ENCODE measurements at regions not wholly inside any gene's neighbourhood (a gene's known extent, or its start where the extent isn't known, plus 50 kb on each side); places are given as distances from the start of the nearest gene placed in this dataset.

DNA sequence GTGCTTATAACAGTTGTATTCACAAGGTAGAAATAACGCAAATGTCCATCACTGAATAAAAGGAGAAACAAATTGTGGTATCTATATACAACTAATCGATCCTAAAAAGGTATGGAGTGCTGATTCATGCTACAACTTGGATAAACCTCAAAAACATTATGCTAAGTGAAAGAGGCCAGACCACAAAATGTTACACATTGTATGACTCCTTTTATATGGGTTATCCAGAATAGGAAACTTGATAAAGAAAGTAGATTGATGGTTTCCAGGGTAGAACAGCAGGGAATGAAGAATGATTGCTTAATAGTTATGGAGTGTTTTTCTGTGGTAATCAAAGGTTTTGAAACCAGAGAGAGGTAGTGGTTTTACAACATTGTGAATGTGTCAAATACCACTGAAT lies 432.2 kb upstream of the TRIB2 start:
- DNase-seq (ENCODE audit: low spot score), result no peak

DNA sequence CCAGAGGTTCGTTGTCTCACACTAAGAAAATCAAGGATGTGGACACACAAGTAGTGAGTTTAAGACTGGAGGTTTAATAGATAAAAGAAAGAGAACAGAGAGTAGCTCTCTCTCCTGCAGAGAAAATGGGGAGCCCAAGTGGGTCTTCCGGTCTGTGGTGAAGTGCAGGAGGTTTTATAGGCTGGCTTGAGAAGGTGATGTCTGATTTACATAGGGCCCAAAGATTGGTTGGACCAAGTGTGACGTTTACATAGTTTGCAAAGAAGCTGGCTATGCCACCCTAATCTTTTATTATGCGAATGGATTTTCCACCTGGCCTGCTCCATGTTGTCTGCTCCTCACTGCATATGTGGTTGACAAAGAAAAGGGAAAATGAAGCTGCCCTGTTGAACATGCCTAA lies 430.4 kb upstream of the TRIB2 start:
- no peak for DNase-seq (ENCODE audit: low spot score)

DNA sequence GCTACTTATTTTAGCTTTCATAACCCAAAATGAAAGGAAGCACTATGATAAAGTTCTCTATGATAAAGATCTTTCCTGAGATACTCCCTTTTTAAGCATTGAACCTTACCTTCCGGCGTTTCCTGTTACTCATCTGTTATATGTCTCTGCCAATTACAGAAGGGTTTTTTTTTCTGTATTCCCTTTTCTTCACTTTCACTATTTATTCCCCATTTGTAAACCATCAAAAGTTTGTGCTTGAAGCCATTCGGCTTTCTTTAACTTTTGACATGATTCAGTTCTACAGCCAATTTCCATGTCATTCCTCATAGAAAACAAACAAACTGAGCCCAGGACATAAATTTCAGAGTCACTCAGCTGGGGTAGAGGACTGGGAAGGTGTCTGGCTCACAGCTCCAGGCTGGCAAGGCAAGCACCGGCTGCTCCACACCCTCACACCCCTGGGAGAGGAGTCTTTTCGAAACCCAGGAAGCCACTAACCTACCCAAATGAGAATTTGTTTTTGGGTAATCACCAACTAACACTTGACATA lies 429.4 kb upstream of the TRIB2 start:
- no peak for DNase-seq (ENCODE audit: low spot score)

DNA sequence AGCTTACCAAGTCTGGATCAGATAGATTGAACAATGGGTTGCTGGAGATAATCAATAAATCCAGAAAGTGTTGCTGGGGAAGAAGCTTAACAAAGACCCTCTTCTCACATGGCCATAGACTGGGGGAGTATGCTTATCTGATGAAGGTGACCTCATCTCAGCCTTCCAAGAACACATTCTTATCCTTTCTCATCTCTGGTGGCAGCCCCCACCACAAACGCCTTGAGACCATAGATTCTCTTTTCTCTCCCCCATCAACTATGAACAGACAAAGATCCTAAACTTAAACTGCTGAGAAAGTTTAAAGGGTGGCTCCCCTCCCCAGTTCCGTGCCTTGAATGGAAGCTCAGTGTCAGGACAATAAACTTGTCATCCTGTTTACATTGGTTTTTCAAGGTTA lies 428.7 kb upstream of the TRIB2 start:
- DNase-seq (ENCODE audit: low spot score), result no peak

DNA sequence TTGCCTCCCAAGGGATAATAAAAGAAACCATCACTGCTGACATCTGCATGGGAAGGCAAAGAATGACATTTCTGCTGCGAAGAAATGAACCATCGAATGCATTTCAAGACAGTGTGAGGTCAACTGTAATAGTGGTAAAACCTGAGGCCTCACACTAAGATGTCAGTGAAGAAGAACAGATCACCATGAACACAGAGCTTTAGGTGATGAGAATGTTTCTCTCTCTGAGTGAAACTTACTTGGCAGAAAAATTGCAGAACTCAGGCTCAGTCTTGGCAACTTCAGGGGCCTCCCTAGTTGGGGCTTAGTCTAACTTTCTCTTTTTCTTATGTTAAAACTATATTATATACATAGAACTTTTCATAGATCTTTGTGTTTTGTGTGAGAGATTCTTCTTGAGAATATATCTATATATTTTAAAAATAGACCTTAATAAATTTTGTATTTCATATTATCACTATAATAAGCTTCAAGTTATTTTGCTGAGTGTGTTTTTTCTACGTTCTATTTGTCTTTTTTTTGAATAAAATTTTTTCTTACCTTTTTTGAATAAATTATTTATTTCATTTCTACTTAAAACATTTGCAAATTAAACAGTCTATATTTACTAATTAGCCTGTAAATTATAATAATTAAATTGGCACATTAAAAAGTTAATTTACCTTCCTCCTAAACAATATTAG lies 427.5 kb upstream of the TRIB2 start:
- DNase-seq (ENCODE audit: low spot score), result no peak

DNA sequence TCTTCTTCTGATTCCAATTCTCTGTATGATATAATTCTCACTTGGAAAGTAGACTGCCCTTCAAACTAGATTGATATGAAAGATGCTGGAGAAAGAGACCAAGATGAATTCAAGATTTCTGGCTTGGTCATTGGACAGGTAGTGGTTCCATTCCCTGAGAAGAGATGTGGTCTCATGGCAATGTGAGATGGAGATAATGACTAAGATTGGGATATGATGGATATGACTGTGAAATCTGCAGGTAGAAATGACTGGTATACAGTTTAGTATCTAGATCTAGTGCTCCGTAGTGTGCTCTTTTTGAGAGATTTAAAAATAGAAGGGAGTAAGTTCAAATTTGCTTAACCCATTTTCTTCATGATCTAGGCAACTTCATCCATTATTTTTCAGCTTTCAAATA lies 425.4 kb upstream of the TRIB2 start:
- DNase-seq (ENCODE audit: low spot score), result no peak

DNA sequence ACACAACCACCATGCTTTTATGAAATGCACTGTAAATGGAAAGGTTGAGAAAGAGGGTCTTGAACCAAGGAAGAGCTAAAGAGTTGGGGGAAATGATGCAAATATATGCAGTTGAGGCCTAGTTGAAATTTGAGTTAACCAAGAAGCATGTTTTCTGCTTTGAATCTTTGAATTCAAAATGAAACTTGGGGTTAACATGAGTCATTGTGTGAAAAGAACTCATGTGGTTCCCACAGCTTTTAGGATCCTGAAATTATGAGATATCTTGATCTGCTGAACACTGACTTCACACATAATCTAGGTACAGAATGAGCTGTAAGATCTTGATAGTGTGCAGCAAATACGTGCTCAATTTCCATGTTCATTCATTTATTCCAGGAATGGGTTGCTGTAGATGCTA lies 422.9 kb upstream of the TRIB2 start:
- DNase-seq (ENCODE audit: low spot score), result no peak

DNA sequence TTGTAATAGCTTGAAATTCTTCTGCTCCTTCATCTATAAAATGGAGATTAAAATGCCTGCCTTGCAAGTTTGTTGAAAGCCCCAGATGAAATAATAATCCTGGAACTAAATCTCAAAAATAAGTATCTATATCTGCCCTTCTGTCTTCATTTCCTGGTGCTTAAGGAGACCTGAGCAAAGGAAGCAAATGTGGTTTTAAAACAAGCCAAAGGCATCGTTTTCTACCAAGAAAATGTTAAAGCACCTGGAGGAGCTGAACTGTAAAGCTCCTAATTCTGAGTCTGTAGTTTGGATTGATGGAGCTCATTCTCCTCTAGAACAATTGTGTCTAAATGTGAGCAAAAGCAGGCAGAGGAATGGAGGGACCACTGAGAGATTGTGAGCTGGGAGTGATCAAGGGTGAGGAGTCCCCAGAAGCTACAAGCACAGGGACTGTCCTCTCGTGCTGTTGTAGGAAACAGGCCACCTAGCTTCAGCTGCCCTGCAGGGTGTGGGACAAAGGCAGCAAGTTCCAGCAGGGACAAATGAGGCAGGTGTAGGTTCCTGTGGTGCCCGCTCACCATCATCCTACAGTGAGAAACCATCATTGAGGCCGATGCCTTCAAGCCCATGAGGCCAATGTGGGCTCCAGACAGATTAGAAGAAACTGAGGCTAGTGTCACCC lies 420.7 kb upstream of the TRIB2 start:
- DNase-seq (ENCODE audit: low spot score), result no peak

DNA sequence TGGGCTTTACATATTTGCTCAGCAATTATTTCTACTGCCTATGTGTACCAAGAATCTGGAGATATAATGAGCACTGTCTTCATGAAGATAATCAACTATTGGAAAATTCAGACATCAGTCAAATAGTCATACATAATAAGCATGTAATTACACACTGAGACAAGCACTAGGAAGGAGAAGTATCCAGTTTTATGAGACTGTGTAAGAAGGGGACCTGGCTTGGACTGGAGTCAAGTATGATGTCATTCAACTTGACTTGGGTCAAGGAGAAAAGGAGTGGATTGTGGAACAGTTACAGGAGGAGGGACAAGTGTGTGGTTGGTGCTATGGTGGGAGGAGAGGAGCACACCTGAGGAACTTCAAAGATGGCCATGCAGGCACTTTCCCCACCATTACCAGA lies 419.8 kb upstream of the TRIB2 start:
- no peak for DNase-seq (ENCODE audit: low spot score)

DNA sequence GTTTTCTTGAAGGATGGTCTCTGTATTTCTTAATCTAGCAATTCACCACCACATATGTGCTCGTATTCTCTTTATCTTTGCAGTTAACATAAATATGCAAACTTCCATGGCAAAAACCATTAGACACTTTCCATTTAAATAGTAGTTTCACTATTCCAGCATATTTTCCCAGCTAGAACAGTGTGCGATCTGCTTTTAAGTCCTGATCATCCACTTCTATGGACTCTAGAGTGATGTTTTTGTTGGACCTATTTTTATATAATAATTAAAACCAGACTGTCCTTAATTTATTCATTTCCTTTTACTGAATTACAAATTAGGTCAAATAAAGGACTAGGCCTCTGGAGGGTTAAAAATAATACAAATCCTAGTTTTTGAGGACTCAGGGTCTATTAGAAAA lies 418.4 kb upstream of the TRIB2 start:
- DNase-seq (ENCODE audit: low spot score), result no peak

DNA sequence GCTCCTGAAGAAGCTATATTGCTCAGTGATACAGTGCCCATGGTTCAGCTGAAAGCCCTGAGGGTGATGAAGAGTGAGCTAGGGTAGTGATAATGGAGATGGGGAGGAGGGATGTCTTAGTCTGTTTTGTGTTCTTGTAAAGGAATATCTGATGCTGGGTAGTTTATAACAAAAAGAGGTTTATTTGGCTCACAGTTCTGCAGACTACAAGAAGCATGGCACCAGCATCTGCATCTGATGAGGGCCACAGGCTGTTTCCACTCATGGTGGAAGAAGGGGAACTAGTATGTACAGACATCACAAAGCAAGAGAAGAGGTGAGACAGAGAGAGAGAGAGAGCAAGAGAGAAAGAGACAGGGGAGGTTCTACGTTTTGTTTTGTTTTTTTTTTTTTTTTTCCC lies 417.3 kb upstream of the TRIB2 start:
- DNase-seq (ENCODE audit: low spot score), result no peak

DNA sequence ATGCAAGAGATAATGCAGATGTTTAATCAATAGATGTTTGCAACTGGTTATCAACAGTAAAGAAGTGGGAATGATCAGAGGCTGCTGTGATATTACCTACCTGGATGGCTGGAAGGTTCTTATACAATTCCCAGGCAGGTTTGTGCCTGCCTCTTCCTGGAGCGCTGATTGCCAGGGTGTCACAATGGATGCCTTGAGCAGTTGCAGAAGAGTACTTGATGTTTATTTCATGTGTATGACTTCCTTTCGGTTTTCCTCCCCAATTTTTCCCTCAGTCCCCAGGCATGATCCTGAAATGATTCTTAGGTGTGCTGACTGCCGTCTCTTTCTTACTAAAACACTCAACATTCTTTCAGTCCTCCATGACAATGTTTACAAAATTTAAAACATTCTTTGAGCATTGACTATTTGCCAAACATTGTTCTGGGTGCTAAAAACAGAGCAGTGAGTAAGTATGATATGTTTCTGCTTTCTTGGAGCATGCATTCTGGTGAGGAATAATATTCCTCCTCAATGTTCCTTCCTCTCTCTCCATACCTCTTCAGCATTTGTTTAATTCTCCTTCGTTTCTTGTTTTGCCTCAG lies 416.6 kb upstream of the TRIB2 start:
- DNase-seq (ENCODE audit: low spot score), result no peak

DNA sequence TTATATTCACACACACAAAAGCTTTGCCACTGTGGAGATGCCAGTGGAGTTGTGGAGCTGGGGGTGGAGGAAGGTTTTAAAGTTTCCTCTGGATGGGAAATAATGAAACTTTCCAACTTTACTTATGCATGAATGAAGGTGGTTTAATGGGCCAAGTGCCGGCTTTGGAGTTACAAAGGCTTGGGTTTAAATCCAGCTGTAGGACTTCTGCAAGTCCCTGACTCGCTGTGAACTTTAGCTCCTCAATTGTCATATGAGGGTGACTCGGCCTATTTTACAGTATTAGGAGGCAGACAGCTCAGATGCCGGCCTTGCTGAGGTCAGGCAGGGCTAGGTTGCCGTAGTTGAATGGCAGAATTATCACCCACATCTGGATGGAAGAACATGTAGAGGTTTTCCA lies 415.8 kb upstream of the TRIB2 start:
- DNase-seq (ENCODE audit: low spot score), result no peak

DNA sequence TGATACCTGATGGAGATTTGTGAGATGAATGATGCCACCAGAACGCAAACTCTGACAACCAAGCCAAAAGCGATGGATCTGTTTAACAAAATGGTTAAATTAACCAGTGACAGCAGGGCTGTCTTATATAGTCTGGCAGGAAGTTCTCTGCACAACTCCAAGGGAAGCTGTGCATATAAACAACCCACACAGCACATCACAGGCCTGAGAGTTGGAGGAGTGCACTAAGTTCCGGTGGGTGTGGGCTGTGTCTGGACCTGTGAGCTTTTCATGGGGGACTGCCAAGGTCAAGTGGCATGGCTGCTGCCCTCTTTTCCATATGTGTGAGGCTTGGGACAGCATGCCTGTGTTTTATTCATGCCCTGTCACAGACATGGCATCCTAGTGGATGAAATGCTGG lies 414.6 kb upstream of the TRIB2 start:
- DNase-seq (ENCODE audit: low spot score), result no peak

DNA sequence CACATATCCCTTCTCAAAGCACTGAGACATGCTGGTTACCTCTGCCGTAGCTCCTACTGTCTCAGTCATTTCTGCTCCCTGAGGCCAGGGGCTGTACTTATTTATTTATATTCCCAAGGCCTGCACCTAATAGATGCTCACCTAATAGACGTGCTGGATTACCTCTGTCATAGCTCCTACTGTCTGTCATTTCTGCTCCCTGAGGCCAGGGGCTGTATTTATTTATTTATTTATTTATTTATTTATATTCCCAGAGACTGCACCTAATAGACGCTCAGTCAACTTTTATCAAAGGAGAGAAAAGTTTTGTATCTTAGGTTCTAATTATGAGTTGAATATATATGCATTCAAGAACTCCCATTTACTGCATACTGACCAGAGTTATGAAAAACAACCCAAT lies 414.0 kb upstream of the TRIB2 start:
- DNase-seq (ENCODE audit: low spot score), result no peak

DNA sequence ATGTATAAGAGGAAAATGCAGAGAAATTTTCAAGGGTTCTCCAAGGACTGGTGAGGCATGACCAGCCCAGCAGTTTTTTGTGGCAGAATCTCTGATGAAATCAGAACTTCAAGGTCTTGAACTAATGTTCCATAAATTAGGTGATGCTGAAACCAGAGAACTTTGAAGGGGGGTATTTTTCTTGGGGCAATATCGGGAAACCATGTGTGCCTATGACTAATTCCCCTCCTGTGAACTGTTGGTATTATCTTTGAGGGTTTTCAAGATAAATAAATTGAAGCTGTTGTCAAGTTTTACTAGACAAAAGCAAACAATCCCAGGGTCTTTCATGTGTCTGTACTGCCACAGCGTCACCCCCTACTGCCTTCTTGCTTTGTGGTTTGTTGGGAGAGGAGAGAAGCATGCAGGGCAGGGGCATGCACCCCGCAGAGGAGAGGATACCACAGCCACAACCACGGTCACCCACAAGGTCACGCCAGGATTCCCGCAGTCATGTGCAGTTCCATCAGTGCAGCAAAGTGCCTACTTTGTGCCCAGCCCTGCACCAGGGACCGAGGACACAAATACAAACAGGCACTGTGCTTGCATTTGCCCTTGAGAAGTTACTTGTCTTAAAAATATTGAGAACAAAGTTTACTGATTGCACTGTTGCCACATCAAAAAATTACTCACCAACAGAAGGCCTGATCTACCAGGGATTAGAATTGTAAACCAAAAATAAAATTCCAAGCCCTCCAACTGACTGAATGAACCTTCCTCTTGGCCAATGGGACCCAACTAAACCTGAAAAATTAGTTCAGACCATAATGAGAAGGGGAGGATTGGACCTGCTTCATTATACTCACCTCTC lies 413.3 kb upstream of the TRIB2 start:
- no peak for DNase-seq (ENCODE audit: low spot score)

DNA sequence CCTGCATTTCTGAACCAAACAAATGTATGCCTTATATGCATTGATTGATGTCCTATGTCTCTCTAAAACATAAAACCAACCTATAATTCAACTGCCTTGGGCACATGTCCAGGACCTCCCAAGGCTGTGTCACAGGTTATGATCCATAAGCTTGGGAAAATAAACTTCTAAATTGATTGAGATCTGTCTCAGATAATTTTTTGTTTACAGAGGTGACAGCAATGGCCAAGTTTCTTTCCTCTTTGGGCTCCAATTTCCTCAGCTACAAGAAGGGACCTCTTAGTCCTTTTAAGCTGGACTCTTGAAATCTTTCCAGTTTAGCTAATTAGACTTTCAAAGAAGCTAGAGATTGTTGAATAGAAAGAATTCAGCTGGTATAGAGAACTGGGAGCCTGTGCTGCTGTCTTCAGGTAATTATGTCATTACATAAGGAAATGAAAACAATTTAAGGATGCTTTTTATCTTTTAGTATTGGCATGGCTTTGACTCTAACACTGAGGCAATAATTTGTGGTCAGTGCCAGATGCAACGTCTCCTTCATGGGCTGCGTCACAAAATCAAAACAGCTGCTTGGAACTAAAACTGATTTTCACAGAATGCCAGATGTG lies 412.1 kb upstream of the TRIB2 start:
- DNase-seq (ENCODE audit: low spot score), result no peak

DNA sequence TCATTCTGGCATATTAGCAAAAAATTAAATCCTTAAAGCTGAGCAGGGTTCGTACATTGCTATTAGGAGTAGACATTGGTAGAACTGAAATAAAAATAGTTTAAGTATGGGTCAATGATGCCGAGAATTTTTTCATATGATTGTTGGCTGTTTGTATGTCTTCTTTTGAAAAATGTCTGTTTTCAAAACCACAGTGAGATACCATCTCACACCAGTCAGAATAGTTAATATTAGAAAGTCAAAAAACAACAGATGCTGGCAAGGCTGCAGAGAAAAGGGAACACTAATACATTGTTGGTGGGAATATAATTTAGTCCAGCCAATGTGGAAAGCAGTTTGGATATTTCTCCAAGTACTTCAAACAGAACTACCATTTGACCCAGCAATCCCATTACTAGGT lies 410.8 kb upstream of the TRIB2 start:
- no peak for DNase-seq (ENCODE audit: low spot score)

DNA sequence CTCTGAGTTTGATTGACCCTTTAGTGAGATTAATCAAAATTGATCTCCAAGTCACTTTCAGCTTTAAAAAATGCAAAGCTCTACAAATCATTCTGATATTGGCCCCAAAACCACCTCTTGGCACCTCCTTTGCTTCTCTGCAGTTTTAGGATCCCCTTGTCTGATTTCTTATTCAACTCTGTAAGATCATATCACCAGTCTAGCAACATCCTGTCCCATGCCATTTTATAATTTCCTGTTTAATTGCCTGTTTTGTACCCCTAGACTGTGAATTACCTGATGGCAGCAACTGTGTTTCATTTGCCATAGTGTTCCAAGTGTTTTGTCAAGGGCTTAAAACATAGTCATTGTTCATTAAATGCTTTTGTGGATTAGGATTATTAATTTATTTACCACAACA lies 406.3 kb upstream of the TRIB2 start:
- DNase-seq (ENCODE audit: low spot score), result no peak

DNA sequence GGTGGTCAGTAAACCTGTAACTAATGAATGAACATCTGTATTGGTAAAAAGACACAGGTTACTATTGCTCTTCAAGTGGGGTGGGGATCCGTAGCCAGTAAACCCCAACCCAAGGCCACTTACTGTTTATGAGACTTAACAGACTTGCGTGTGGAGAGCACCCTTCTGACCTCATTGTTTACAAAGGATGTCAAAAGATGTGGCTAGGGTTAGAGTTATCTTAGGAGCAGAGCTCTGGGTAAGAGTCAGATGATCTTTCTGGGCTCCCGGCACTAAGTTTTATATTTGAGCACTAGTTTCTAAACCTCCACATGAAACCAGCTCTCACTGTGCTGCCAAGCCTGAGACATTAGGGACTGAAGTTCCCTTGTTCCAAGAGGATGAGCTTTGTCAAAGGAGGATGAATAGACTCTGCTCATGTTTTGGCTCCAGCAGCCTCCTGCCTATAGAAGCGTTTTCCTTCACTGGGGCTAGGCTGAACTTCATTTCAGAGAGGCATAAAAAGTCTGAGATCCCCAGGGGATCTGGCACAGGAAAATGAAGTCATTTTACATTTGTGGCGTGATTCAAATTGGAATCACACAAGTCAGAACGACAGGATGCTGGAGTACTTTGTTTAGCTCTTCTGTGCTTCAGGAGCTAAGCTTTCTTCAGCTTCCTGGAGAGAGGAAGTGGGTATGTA lies 403.1 kb upstream of the TRIB2 start:
- no peak for DNase-seq (ENCODE audit: low spot score)

DNA sequence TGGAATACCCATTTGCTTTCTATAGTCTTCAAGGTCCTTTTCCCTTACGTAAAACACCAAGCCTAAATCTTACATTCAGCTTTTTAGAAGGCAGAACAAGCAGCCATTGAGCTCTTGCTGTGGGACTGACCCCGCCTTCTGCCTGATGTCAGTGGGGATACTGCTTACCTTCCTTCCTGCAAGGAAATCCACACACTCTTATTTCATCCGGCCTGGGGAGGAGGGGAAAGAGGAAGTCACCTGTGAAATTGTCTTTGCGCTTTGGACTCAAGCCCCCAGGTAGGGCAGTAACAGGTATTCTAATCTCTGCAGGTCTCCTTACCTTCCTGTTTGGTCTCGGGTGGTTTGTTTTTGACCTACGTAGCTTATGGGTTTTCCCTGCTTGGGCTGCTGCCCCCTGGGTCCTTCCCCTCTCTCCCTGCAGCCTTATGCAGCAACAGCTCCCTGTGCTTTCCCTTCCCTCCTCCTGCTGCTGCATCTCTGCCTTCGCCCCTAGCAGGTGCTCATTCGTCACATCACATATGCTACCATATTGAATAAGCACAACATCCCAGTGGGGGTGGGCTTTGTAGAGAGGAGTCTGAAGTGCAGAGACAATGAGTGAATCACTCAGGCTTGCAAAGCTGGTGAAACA lies 402.5 kb upstream of the TRIB2 start:
- no peak for DNase-seq (ENCODE audit: low spot score)

Measured in hematopoietic multipotent progenitor cell treated with erythropoietin and hydrocortisone succinate and interleukin-3 and kit ligand, for 15 days (in vitro differentiated cells).